ENCODE measurements at regions not wholly inside any gene's neighbourhood (a gene's known extent, or its start where the extent isn't known, plus 50 kb on each side); places are given as distances from the start of the nearest gene placed in this dataset.

- no peak overlapping the region for H3K4me3 ChIP-seq (ENCODE audit: low read depth, low read length, poor library complexity, severe bottlenecking)
- no peak for DNase-seq (ENCODE audit: low spot score)
- H3K9me2 ChIP-seq (ENCODE audit: insufficient read depth, low read length): no peaks in the 10 kb centered on the region
- H4K20me1 ChIP-seq (ENCODE audit: insufficient read depth, low read length): no peaks in the 10 kb centered on the region
- CTCF ChIA-PET (ENCODE audit: unreplicated experiment): no interaction called here
- H3K4me2 ChIP-seq (ENCODE audit: low read length): no peak overlapping the region; the same call in 1 of the 2 replicates
- POLR2A ChIA-PET: no interaction called here
- H3K79me2 ChIP-seq (ENCODE audit: insufficient read depth, low read depth, low read length): no peaks in the 10 kb centered on the region
- H3K4me1 ChIP-seq (ENCODE audit: insufficient read depth, low read length, poor library complexity, severe bottlenecking): peaks cover 11% of the 10 kb centered on the region
- TF ChIP-seq CTCF (conservative IDR thresholded peaks at IDR 0.05; ENCODE audit: low read length): no peak
- no TSS peak for BruUV-seq (replicated peaks)
- H3K27ac ChIP-seq (ENCODE audit: low read depth, low read length, poor library complexity, severe bottlenecking): no peak overlapping the region
- H3K36me3 ChIP-seq (ENCODE audit: insufficient read depth, low read length): no peaks in the 10 kb centered on the region
- peak overlapping the region; percentile 3; the same call in 1 of the 2 replicates for H2AFZ ChIP-seq (ENCODE audit: low read length)
- no peaks in the 10 kb centered on the region for H3K9me3 ChIP-seq (ENCODE audit: low read length)
- intact Hi-C loops (cut with micrococcal nuclease; ENCODE audit: unreplicated experiment): no loop called here
Observed at GRCh38 chr13:40047322-40047771, 391.9 kb downstream of the COG6 start.

- Histone ChIP-seq H3K36me3 (ENCODE audit: insufficient read depth, low read length) (no peaks in the 10 kb centered on the region), H2AFZ (ENCODE audit: low read length) (no peak overlapping the region), H3K4me1 (ENCODE audit: insufficient read depth, low read length, poor library complexity, severe bottlenecking) (peaks cover 11% of the 10 kb centered on the region), H3K9me3 (ENCODE audit: low read length) (no peaks in the 10 kb centered on the region), H3K79me2 (ENCODE audit: insufficient read depth, low read depth, low read length) (no peaks in the 10 kb centered on the region), H3K4me2 (ENCODE audit: low read length) (no peak overlapping the region), H4K20me1 (ENCODE audit: insufficient read depth, low read length) (no peaks in the 10 kb centered on the region), H3K27ac (ENCODE audit: low read depth, low read length, poor library complexity, severe bottlenecking) (no peak overlapping the region), H3K9me2 (ENCODE audit: insufficient read depth, low read length) (no peaks in the 10 kb centered on the region), H3K4me3 (ENCODE audit: low read depth, low read length, poor library complexity, severe bottlenecking) (no peak overlapping the region)
- DNase-seq (ENCODE audit: low spot score): no peak
- intact Hi-C loops (cut with micrococcal nuclease; ENCODE audit: unreplicated experiment): no loop called here
- POLR2A ChIA-PET: interaction anchor here (0.6 kb wide), 1 partner anchor 64 kb away, joined by 3 read pairs; no protein-coding TSS in a partner anchor
- CTCF ChIA-PET (ENCODE audit: unreplicated experiment): no interaction called here
- BruUV-seq (replicated peaks): no TSS peak
- TF ChIP-seq EZH2phosphoT487 (IDR thresholded peaks at IDR 0.05; ENCODE audit: borderline replicate concordance, low read depth, low read length) (no peak), CTCF (conservative IDR thresholded peaks at IDR 0.05; ENCODE audit: low read length) (no peak)
Observed at GRCh38 chr13:40048551-40048950, 393.1 kb downstream of the COG6 start.

DNA sequence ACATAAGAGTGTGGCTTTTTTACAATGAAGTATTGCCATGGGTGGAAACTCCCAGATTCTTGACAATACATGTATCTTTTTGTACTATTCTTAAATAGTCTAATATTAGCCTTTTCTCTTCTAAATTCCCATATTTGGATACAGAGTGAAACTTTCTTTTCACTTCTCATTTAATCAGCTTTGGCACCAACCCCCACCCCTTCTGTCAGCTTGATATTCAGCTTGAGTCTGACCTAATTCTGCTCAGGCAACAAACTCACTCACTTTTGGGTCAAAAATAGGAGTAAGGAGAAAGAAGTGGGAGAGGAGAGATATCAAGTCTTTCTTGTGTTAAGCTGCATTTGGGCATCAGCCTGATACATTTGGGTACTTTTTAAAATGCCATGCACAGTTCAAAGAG, 397.5 kb downstream of the COG6 start:
- H3K36me3 ChIP-seq (ENCODE audit: insufficient read depth, low read length): no peaks in the 10 kb centered on the region
- no peaks in the 10 kb centered on the region for H3K9me2 ChIP-seq (ENCODE audit: insufficient read depth, low read length)
- no peak overlapping the region for H2AFZ ChIP-seq (ENCODE audit: low read length)
- H3K4me3 ChIP-seq (ENCODE audit: low read depth, low read length, poor library complexity, severe bottlenecking): no peak overlapping the region
- CTCF ChIA-PET (ENCODE audit: unreplicated experiment): no interaction called here
- POLR2A ChIA-PET: no interaction called here
- no peak overlapping the region for H3K4me2 ChIP-seq (ENCODE audit: low read length)
- no peaks in the 10 kb centered on the region for H3K4me1 ChIP-seq (ENCODE audit: insufficient read depth, low read length, poor library complexity, severe bottlenecking)
- TF ChIP-seq CTCF (conservative IDR thresholded peaks at IDR 0.05; ENCODE audit: low read length) (no peak), EZH2phosphoT487 (IDR thresholded peaks at IDR 0.05; ENCODE audit: borderline replicate concordance, low read depth, low read length) (no peak)
- no peaks in the 10 kb centered on the region for H4K20me1 ChIP-seq (ENCODE audit: insufficient read depth, low read length)
- intact Hi-C loops (cut with micrococcal nuclease; ENCODE audit: unreplicated experiment): no loop called here
- no TSS peak for BruUV-seq (replicated peaks)
- H3K27ac ChIP-seq (ENCODE audit: low read depth, low read length, poor library complexity, severe bottlenecking): no peak overlapping the region
- H3K79me2 ChIP-seq (ENCODE audit: insufficient read depth, low read depth, low read length): no peaks in the 10 kb centered on the region
- no peaks in the 10 kb centered on the region for H3K9me3 ChIP-seq (ENCODE audit: low read length)
- no peak for DNase-seq (ENCODE audit: low spot score)
